HUES48 (cell line): ENCODE measurements at regions not wholly inside any gene's neighbourhood (a gene's known extent, or its start where the extent isn't known, plus 50 kb on each side); places are given as distances from the start of the nearest gene placed in this dataset.

Experiments
- H3K27ac ChIP-seq: one replicate; pipeline ENCODE4 v1.7.0; 2013; ENCODE audit warnings: low read depth, low read length, inconsistent platforms
- H3K27me3 ChIP-seq: 2 replicates; pipeline ENCODE4 v1.6.1; 2013; ENCODE audit warnings: mild to moderate bottlenecking, low read length; ENCODE audit not compliant: control insufficient read depth, insufficient read depth
- H3K36me3 ChIP-seq: 2 replicates; pipeline ENCODE4 v1.6.1; 2013; ENCODE audit warnings: low read length; ENCODE audit not compliant: control insufficient read depth, insufficient read depth
- H3K4me1 ChIP-seq: 2 replicates; pipeline ENCODE4 v1.6.1; 2013; ENCODE audit warnings: mild to moderate bottlenecking, low read length; ENCODE audit not compliant: control insufficient read depth, insufficient read depth
- H3K4me3 ChIP-seq: 2 replicates; pipeline ENCODE4 v1.5.1; 2013; ENCODE audit warnings: mild to moderate bottlenecking, low read depth, low read length
- H3K9ac ChIP-seq: 2 replicates; pipeline ENCODE4 v1.6.1; 2013; ENCODE audit warnings: mild to moderate bottlenecking, low read depth, low read length, moderate library complexity
- H3K9me3 ChIP-seq: 2 replicates; pipeline ENCODE4 v1.6.1; 2013; ENCODE audit warnings: low read length; ENCODE audit not compliant: control insufficient read depth, insufficient read depth

DNA sequence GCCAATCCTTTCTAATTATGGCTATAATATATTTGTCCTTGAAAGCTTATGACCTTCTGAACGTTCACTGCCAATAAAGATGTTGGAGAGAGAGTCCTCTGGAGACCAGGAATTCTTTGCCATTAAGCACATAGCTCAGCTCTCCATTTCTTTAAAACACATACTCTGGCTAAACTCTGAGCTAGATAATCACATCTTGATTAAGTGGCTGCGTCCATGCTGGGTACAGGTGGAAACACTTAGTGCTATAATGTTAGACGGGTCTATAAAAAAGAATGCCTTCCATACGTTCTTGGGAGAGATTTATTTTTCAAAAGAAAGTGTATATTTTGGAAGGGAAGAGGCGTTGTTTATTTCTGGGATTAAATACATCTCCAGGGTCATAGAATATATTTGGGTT lies 314.5 kb downstream of the LPIN1 start:
- Histone ChIP-seq H3K9ac (no peak overlapping the region), H3K27me3 (no peaks in the 10 kb centered on the region), H3K9me3 (no peaks in the 10 kb centered on the region), H3K36me3 (no peaks in the 10 kb centered on the region), H3K4me1 (peaks cover 7% of the 10 kb centered on the region; the same call in 1 of the 2 replicates), H3K27ac (no peak overlapping the region), H3K4me3 (no peak overlapping the region)

DNA sequence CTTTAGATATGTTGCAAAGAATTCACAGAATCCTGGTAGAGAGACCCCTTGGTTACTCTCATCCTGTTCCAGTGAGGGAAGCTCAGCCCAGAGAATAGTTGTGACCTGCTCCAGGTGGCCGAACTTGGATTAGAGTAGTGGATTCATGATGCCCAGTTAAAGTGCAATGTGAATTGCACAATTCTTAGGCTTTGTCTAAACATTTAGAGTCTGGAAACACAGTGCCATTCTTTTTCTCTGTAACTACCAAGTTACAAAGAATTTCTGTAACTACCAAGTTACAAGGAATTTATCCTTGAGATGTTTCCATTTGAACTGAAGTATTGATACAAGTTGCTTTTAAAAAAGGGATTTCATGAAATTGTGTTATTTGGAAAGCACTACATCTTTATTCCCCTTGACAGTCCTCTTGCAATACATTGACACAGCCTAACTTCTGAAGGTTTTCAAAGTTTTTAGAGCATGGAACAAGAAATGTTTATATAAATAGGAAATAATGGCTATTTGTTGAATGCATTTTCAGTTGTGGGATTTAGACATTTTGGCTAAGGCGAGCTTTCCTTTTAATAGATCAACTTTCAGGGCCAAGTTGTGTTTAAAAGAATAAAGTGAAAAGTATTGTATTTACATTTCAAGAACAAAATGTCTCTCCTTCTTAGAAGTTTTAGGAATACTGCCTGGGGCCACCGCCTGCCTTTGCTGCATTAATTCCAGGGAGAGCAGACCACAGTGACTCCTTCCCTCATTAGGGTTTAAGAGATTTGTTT lies 315.0 kb downstream of the LPIN1 start:
- H3K4me3 ChIP-seq, result no peak overlapping the region
- H3K4me1 ChIP-seq, result peaks cover 7% of the 10 kb centered on the region; the same call in 1 of the 2 replicates
- H3K36me3 ChIP-seq, result no peaks in the 10 kb centered on the region
- no peaks in the 10 kb centered on the region for H3K27me3 ChIP-seq
- no peak overlapping the region for H3K27ac ChIP-seq
- no peak overlapping the region for H3K9ac ChIP-seq
- H3K9me3 ChIP-seq, result no peaks in the 10 kb centered on the region

DNA sequence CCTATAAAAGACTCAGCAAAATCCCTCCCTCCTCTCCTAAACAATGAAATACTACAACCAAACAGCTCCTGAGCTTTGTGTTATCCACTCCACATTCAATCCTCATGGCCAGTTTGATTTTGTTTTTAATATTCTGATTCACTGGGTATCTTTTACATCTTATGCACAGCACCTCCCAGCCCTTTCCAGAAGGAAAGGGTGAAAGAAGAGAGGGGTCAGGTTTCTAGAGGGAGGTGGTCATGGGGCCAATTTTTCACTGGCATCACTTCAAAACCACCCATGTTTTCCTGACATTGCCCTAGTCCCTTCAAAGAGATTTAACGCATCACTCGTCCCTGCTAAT lies 315.6 kb downstream of the LPIN1 start:
- no peak overlapping the region for H3K9ac ChIP-seq
- no peak overlapping the region for H3K27ac ChIP-seq
- no peaks in the 10 kb centered on the region for H3K27me3 ChIP-seq
- H3K9me3 ChIP-seq, result no peaks in the 10 kb centered on the region
- no peak overlapping the region for H3K4me3 ChIP-seq
- H3K4me1 ChIP-seq, result peaks cover 7% of the 10 kb centered on the region; the same call in 1 of the 2 replicates
- H3K36me3 ChIP-seq, result no peaks in the 10 kb centered on the region

GRCh38 chr2:12063210-12063609 lies 316.8 kb downstream of the LPIN1 start:
- Histone ChIP-seq H3K4me1 (no peaks in the 10 kb centered on the region), H3K9me3 (no peaks in the 10 kb centered on the region), H3K27ac (no peak overlapping the region), H3K36me3 (no peaks in the 10 kb centered on the region), H3K4me3 (no peak overlapping the region), H3K9ac (no peak overlapping the region), H3K27me3 (no peaks in the 10 kb centered on the region)

DNA sequence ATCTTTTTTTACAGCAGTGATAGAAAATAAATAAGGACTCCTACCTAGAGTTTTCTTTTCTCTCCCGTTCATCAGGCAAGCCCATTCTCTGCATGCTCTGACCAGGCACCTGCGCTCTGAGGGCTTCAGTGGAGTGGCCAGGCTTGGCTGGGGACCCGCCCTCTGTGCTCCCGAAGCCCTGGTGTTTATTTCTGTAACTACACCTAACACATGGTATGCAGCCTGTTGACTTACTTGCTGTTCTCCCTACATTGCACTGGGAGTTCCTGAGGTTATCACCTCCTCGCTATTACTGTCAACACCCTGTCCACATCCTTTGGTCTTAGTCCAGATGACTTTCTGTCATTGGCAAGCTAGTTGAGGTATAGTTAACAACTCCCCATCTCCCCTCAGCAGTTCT lies 317.7 kb downstream of the LPIN1 start:
- Histone ChIP-seq H3K36me3 (no peaks in the 10 kb centered on the region), H3K27ac (no peak overlapping the region), H3K4me3 (no peak overlapping the region), H3K4me1 (no peaks in the 10 kb centered on the region), H3K9ac (no peak overlapping the region), H3K9me3 (no peaks in the 10 kb centered on the region), H3K27me3 (no peaks in the 10 kb centered on the region)

- H3K27me3 ChIP-seq, result no peaks in the 10 kb centered on the region
- H3K9ac ChIP-seq, result no peak overlapping the region
- no peak overlapping the region for H3K4me3 ChIP-seq
- H3K9me3 ChIP-seq, result no peaks in the 10 kb centered on the region
- H3K27ac ChIP-seq, result no peak overlapping the region
- H3K4me1 ChIP-seq, result no peaks in the 10 kb centered on the region
- H3K36me3 ChIP-seq, result no peaks in the 10 kb centered on the region
Measured at GRCh38 chr2:12066116-12066515, 319.7 kb downstream of the LPIN1 start.

DNA sequence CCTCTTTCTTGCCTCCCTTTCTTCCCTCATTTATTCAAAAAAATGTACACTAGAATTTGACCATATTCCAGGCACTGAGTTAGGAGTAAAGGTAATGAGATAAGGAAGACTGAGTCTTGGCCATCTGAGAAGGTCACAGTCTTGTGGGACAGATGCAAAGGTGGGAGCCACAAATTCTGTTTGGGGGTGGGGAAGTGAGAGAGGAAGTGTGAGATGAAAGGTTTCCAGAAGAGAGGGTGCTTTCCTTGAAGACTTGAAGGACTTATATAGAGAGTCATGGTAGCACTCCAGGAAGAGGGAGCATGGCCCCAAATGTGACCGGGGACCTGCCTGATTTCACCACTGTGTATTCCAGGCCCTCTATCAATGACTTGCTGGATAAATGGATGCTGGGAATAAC lies 320.6 kb downstream of the LPIN1 start:
- Histone ChIP-seq H3K4me3 (no peak overlapping the region), H3K9me3 (no peaks in the 10 kb centered on the region), H3K4me1 (no peaks in the 10 kb centered on the region), H3K36me3 (no peaks in the 10 kb centered on the region), H3K27ac (no peak overlapping the region), H3K27me3 (no peaks in the 10 kb centered on the region), H3K9ac (no peak overlapping the region)

DNA sequence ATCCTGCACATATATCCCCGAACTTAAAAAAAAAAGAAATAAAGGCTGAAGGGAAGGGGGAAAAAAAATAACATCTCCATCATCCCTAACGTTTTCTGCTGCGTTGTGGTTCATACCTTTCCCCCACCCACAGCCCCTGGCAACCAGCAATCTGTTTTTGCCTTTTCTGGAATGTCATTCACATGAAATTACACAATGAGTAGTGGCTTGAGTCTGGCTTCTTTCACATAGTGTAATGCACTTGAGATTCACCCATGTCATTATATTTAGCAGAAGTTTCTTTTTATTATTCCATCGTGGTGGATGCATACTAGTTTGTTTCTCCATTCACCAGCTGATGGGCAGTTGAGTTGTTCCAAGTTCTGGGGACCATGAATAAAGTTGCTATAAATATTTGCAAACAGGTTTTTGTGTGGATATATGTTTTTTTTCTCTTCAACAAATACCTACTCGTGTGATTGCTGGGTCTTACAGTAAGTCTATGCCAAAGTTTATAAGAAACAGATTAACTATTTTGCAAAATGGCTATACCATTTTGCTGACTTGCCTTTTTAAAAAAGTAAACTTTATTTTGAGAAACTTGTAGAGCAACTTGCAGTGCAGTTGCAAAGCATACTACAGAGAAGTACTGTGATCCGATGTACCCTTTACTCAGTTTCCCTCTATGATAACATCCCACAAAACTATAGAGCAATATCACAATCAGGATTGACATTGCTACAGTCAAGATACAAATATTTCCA lies 322.5 kb downstream of the LPIN1 start:
- Histone ChIP-seq H3K27ac (no peak overlapping the region), H3K4me3 (no peak overlapping the region), H3K36me3 (no peaks in the 10 kb centered on the region), H3K27me3 (no peaks in the 10 kb centered on the region), H3K9ac (no peak overlapping the region), H3K4me1 (no peaks in the 10 kb centered on the region), H3K9me3 (no peaks in the 10 kb centered on the region)

DNA sequence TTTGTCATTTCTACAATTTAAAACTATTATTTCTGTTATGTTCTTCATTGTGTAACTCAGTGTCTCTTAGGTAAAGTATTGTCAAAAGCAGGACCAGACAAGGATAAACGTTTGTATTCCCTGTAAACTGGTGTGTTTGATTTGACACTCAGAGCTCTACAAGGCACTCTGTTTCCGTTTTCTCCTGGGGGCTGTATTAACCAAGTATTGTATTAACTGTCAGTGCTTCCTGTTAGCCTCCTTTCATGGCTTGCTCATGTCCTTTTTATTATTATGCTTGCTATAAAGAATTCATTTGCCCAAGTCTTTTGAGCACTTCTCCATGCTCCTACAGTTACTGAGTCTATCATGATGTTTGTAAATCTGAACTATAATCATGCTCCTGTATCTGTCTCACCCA lies 323.7 kb downstream of the LPIN1 start:
- no peaks in the 10 kb centered on the region for H3K9me3 ChIP-seq
- H3K27ac ChIP-seq, result no peak overlapping the region
- H3K36me3 ChIP-seq, result no peaks in the 10 kb centered on the region
- no peaks in the 10 kb centered on the region for H3K27me3 ChIP-seq
- H3K4me3 ChIP-seq, result no peak overlapping the region
- H3K4me1 ChIP-seq, result no peaks in the 10 kb centered on the region
- no peak overlapping the region for H3K9ac ChIP-seq

GRCh38 chr2:12070581-12070980 lies 324.1 kb downstream of the LPIN1 start:
- H3K27me3 ChIP-seq, result no peaks in the 10 kb centered on the region
- no peaks in the 10 kb centered on the region for H3K9me3 ChIP-seq
- no peak overlapping the region for H3K9ac ChIP-seq
- no peak overlapping the region for H3K27ac ChIP-seq
- no peaks in the 10 kb centered on the region for H3K36me3 ChIP-seq
- H3K4me3 ChIP-seq, result no peak overlapping the region
- H3K4me1 ChIP-seq, result no peaks in the 10 kb centered on the region

GRCh38 chr2:12071318-12071717 lies 324.9 kb downstream of the LPIN1 start:
- no peak overlapping the region for H3K9ac ChIP-seq
- H3K4me3 ChIP-seq, result no peak overlapping the region
- H3K36me3 ChIP-seq, result no peaks in the 10 kb centered on the region
- no peaks in the 10 kb centered on the region for H3K27me3 ChIP-seq
- H3K9me3 ChIP-seq, result no peaks in the 10 kb centered on the region
- H3K27ac ChIP-seq, result no peak overlapping the region
- no peaks in the 10 kb centered on the region for H3K4me1 ChIP-seq
